Stimulated activated naive CD8-positive, alpha-beta T cell treated with anti-CD3 and anti-CD28 coated beads, Interleukin-15, amount 100 ng/mL, for 72 hours (primary cell): ENCODE measurements at regions not wholly inside any gene's neighbourhood (a gene's known extent, or its start where the extent isn't known, plus 50 kb on each side); places are given as distances from the start of the nearest gene placed in this dataset.
"Not testable (repeated sequence)": the region's sequence is repeated elsewhere in the genome, so short reads cannot be mapped to it uniquely, and the experiment has no call there.

Experiments used
- ATAC-seq: fragments of 150-1000 bp; cut with Tn5 transposase; 2 replicates; pipeline ENCODE4 v1.10.0; 2021; ENCODE audit warnings: mild to moderate bottlenecking, moderate library complexity
- DNase-seq, 2 donors: peaks; one replicate each; pipeline ENCODE4 v3.0.0; 2021 to 2022
- H3K27ac Mint-ChIP-seq, 2 donors: one replicate each; pipeline ENCODE4 v1.8.0; 2022; ENCODE audit warnings: mild to moderate bottlenecking in 2 of 2, mixed read lengths in 2 of 2, moderate library complexity in 2 of 2
- H3K27me3 Mint-ChIP-seq: one replicate; pipeline ENCODE4 v1.8.0; 2022; ENCODE audit warnings: mixed read lengths
- H3K4me1 Mint-ChIP-seq: one replicate; pipeline ENCODE4 v1.8.0; 2022; ENCODE audit warnings: mild to moderate bottlenecking, mixed read lengths
- H3K4me3 Mint-ChIP-seq, 2 donors: one replicate each; pipeline ENCODE4 v1.8.0; 2022; ENCODE audit warnings: mild to moderate bottlenecking in 2 of 2, mixed read lengths in 2 of 2, moderate library complexity in 1 of 2
- H3K9me3 Mint-ChIP-seq, 2 donors: one replicate each; pipeline ENCODE4 v1.8.0; 2022; ENCODE audit warnings: mixed read lengths in 2 of 2

DNA sequence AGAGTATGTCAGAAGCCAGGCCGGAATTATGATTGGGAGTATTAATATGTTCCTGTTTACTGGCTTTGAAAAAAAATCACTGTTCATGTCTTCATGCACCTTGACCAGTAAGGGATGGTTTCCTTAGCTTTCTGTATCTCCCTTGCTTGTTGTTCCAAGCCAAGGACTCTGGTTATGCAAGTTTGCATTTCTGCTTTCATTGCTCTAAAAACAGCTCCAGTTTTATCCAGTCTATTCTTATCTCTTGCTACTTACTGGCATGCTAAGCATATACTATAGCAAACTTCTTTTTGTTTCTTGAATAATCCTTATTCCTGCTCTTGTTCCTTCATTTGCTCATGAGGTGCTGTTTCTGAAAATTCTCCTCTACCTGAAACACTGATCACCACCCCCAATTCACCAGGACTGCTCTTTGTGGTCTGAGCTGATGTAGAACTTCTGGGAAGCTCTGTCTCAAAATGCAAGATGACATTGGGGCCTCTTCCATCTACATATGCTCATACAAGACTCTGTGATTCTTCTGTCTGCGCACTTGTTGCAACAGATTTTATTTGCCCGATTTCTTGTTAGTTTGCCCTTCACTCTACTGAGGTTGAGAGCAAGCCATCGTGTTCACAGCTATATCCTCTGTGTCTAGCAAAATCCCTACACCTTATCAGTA is 173.0 kb downstream of the EBLN2 start:
- no peak for ATAC-seq
- Mint-ChIP-seq H3K27me3 (no peaks in the 10 kb centered on the region), H3K9me3 (no peaks in the 10 kb centered on the region), H3K4me3 (no peak overlapping the region), H3K27ac (no peak overlapping the region), H3K4me1 (no peaks in the 10 kb centered on the region)
- no peak for DNase-seq

- H3K4me3 Mint-ChIP-seq, result no peak overlapping the region
- H3K9me3 Mint-ChIP-seq, result no peaks in the 10 kb centered on the region
- H3K27ac Mint-ChIP-seq, result no peak overlapping the region
- no peaks in the 10 kb centered on the region for H3K27me3 Mint-ChIP-seq
- no peak for ATAC-seq
- no peak for DNase-seq
- no peaks in the 10 kb centered on the region for H3K4me1 Mint-ChIP-seq
Measured at GRCh38 chr3:73235768-73236167, 174.3 kb downstream of the EBLN2 start.

DNA sequence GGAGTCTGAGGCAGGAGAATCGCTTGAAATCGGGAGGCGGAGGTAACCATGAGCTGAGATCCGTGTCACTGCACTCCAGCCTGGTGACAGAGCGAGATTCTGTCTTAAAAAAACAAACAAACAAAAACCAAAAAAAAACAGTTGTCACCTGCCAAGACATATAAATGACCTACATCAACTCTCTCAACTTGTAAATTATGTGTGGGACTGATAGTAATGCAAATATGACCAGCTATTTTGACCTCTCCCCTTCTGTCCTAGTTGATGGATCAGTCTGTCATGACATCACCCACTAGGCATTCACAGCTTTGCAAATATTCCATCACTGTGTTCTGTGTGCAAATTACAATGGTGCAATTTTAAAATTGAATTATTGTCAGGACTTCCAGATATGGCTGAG is 175.4 kb downstream of the EBLN2 start:
- no peaks in the 10 kb centered on the region for H3K4me1 Mint-ChIP-seq
- DNase-seq, result no peak

GRCh38 chr3:73243740-73244139 is 182.3 kb downstream of the EBLN2 start:
- no peaks in the 10 kb centered on the region for H3K4me1 Mint-ChIP-seq
- no peak overlapping the region for H3K27ac Mint-ChIP-seq
- ATAC-seq, result no peak
- DNase-seq, result no peak
- H3K4me3 Mint-ChIP-seq, result no peak overlapping the region
- no peaks in the 10 kb centered on the region for H3K27me3 Mint-ChIP-seq
- H3K9me3 Mint-ChIP-seq, result peaks cover 5% of the 10 kb centered on the region in 2 donors

More for the DNA sequence above, 175.4 kb downstream of the EBLN2 start:
- H3K27ac Mint-ChIP-seq, result no peak overlapping the region
- H3K27me3 Mint-ChIP-seq, result no peaks in the 10 kb centered on the region
- H3K4me3 Mint-ChIP-seq, result no peak overlapping the region
- ATAC-seq, result no peak
- no peaks in the 10 kb centered on the region for H3K9me3 Mint-ChIP-seq

GRCh38 chr3:73245459-73245858 is 184.0 kb downstream of the EBLN2 start:
- DNase-seq, result no peak
- Mint-ChIP-seq H3K27ac (no peak overlapping the region), H3K9me3 (peaks cover 5% of the 10 kb centered on the region in 2 donors), H3K4me1 (no peaks in the 10 kb centered on the region), H3K27me3 (no peaks in the 10 kb centered on the region), H3K4me3 (no peak overlapping the region)
- no peak for ATAC-seq

- H3K4me1 Mint-ChIP-seq, result no peaks in the 10 kb centered on the region
- peaks cover 8% of the 10 kb centered on the region for H3K27me3 Mint-ChIP-seq
- DNase-seq (no peak), ATAC-seq (no peak)
- peaks cover 5% of the 10 kb centered on the region in 2 donors for H3K9me3 Mint-ChIP-seq
- H3K27ac Mint-ChIP-seq, result no peak overlapping the region
- H3K4me3 Mint-ChIP-seq, result no peak overlapping the region
Measured at GRCh38 chr3:73249047-73249446, 187.6 kb downstream of the EBLN2 start.

DNA sequence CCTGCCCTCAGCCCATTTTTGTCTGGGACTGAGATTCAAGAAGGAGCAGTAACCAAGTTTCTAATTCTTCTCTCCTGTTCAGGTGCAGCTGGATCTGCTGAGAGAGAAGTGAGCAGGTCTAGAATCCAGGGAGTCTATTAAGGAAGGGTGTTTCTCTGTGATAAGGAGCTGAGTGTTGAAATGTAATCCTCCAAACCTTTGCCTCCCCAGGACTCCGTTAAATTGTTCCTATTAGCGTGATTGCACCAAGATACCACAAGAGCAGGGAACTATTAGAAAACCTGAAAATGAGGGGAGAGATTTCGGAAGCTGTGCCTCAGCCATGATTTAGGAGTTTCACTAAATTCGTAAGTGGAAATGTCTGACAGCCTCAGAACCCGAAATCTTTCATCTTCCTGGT is 192.6 kb downstream of the EBLN2 start:
- ATAC-seq (no peak), DNase-seq (no peak)
- no peak overlapping the region for H3K4me3 Mint-ChIP-seq
- no peaks in the 10 kb centered on the region for H3K4me1 Mint-ChIP-seq
- peaks cover 32% of the 10 kb centered on the region for H3K27me3 Mint-ChIP-seq
- H3K9me3 Mint-ChIP-seq, result no peaks in the 10 kb centered on the region
- H3K27ac Mint-ChIP-seq, result no peak overlapping the region

DNA sequence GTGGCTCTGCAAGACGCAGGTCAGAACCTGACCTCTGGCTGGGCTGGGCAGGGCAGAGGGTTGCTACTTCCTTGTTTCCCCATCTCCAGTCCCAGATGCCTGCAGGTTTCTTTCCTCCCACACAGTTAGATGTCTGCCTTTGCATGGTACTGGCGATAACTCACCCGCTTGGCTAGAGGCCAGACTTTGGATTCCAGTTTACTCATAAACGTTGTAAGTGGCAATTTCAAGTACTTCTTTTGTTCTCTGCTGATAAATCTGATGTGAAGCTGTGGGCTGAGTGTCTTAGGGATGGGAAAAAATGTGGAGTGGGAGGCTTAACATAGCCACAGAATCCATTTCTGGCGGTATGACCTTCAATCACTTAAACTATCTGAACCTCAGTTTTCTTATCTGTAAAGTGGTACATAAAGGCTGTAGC is 194.2 kb downstream of the EBLN2 start:
- peaks cover 35% of the 10 kb centered on the region for H3K27me3 Mint-ChIP-seq
- no peak overlapping the region for H3K4me3 Mint-ChIP-seq
- ATAC-seq, result no peak
- no peak for DNase-seq
- H3K9me3 Mint-ChIP-seq, result no peaks in the 10 kb centered on the region
- no peak overlapping the region for H3K27ac Mint-ChIP-seq
- H3K4me1 Mint-ChIP-seq, result no peaks in the 10 kb centered on the region

DNA sequence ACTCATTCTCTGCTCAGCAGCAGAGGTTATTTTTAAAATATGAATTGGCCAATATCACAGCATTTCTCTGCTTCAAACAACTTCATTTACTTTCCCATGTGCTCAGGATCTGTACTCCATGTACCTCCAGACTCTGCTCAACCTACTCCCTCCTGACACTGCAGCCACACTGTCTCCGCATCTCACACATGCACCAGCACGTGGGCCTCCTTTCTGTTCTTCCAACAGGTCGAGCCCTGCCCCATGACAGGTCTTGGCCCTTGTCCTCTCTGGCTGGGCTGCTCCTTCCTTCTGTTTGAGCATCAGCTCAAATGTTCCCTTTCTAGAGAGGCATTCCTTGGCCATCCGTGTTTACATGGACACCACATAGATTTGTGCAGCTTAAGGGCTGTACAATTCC is 195.7 kb downstream of the EBLN2 start:
- no peaks in the 10 kb centered on the region for H3K4me1 Mint-ChIP-seq
- peaks cover 41% of the 10 kb centered on the region for H3K27me3 Mint-ChIP-seq
- no peaks in the 10 kb centered on the region for H3K9me3 Mint-ChIP-seq
- H3K27ac Mint-ChIP-seq, result peak overlapping the region in 1 of 2 donors; percentile 16
- DNase-seq (no peak), ATAC-seq (no peak)
- H3K4me3 Mint-ChIP-seq, result no peak overlapping the region

- H3K4me1 Mint-ChIP-seq, result no peaks in the 10 kb centered on the region
- no peaks in the 10 kb centered on the region for H3K9me3 Mint-ChIP-seq
- H3K27ac Mint-ChIP-seq, result no peak overlapping the region
- DNase-seq, result no peak
- peaks cover 41% of the 10 kb centered on the region for H3K27me3 Mint-ChIP-seq
- ATAC-seq, result no peak
- no peak overlapping the region for H3K4me3 Mint-ChIP-seq
Measured at GRCh38 chr3:73258057-73258456, 196.6 kb downstream of the EBLN2 start.

DNA sequence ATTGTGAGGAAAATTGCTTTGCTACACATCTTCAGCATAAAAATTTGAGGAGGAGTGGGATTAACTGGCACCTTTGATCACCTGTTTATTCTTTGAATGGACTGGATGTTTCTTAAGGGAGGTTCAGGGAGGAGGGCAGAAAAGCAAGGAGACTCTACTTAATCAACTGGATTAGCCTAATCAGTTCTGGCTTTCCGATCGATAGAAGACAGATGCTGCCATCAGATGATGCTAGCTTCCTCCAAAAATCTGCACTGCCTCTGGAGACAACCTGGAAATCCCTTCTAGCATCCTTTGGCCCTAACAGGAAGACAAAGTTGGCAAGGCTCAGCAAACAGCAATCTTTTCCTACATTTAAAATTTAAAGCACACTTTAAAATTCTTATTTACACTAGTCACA is 197.8 kb downstream of the EBLN2 start:
- no peaks in the 10 kb centered on the region for H3K9me3 Mint-ChIP-seq
- no peak overlapping the region for H3K4me3 Mint-ChIP-seq
- no peaks in the 10 kb centered on the region for H3K4me1 Mint-ChIP-seq
- no peak overlapping the region for H3K27ac Mint-ChIP-seq
- ATAC-seq, result no peak
- DNase-seq, result no peak
- peaks cover 31% of the 10 kb centered on the region for H3K27me3 Mint-ChIP-seq

DNA sequence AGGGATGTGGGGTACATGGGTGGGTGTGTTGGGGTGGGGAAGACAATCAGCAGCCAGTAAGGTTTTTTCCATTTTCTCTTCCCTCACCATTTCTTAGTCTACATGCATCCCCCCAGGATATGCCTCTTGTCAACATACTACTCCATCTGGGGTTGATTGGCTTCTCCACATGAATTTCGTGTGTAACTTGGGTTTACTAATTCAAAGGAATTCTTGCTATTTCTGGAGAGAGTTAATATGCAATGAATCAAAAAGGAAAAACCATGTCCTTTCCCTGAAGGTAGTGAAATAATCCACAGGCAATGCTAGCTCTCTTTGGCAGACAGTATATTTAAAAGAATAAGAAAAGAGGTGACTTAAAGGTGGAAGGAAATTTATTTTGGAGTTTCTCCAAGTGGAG is 198.4 kb downstream of the EBLN2 start:
- Mint-ChIP-seq H3K4me3 (no peak overlapping the region), H3K9me3 (peaks cover 0 to 1% of the 10 kb centered on the region in 2 donors), H3K27me3 (peaks cover 30% of the 10 kb centered on the region), H3K27ac (no peak overlapping the region), H3K4me1 (no peaks in the 10 kb centered on the region)
- DNase-seq (no peak), ATAC-seq (no peak)

DNA sequence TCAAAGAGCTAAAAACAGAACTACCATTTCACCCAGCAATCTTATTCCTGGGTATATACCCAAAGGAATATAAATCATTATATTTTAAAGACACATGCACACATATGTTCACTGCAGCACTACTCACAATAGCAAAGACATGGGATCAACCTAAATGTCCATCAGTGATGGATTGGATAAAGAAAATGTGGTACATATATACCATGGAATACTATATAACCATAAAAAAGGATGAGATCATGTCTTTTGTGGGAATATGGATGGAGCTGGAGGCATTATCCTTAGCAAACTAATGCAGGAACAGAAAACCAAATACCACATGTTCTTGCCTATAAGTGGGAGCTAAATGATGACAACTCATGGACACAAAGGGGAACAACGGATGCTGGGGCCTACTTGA is 205.1 kb downstream of the EBLN2 start:
- H3K9me3 Mint-ChIP-seq, H3K4me1 Mint-ChIP-seq, ATAC-seq: not testable (repeated sequence)

DNA sequence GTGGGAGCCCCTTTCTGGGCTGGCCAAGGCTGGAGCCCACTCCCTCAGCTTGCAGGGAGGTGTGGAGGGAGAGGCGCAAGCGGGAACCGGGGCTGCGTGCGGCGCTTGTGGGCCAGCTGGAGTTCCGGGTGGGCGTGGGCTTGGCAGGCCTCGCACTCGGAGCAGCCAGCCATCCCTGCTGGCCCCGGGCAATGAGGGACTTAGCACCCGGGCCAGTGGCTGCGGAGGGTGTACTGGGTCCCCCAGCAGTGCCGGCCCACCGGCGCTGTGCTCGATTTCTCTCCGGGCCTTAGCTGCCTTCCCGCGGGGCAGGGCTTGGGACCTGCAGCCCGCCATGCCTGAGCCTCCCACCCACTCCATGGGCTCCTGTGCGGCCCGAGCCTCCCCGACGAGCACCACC is 207.7 kb downstream of the EBLN2 start:
- not testable (repeated sequence) for H3K27me3 Mint-ChIP-seq, H3K9me3 Mint-ChIP-seq, H3K4me1 Mint-ChIP-seq, DNase-seq, H3K4me3 Mint-ChIP-seq, ATAC-seq
- H3K27ac Mint-ChIP-seq, result peak overlapping the region in 1 of 2 donors; percentile 12

More for the DNA sequence above, 205.1 kb downstream of the EBLN2 start:
- H3K27ac Mint-ChIP-seq, H3K27me3 Mint-ChIP-seq, H3K4me3 Mint-ChIP-seq, DNase-seq: not testable (repeated sequence)

GRCh38 chr3:73270839-73271483 is 209.5 kb downstream of the EBLN2 start:
- H3K27me3 Mint-ChIP-seq, result no peaks in the 10 kb centered on the region
- no peak overlapping the region for H3K27ac Mint-ChIP-seq
- ATAC-seq (no peak), DNase-seq (no peak)
- H3K4me3 Mint-ChIP-seq, result no peak overlapping the region
- no peaks in the 10 kb centered on the region for H3K9me3 Mint-ChIP-seq
- no peaks in the 10 kb centered on the region for H3K4me1 Mint-ChIP-seq

- Mint-ChIP-seq H3K4me1 (no peaks in the 10 kb centered on the region), H3K27me3 (no peaks in the 10 kb centered on the region), H3K9me3 (no peaks in the 10 kb centered on the region), H3K4me3 (no peak overlapping the region), H3K27ac (no peak overlapping the region)
- ATAC-seq (no peak), DNase-seq (no peak)
Measured at GRCh38 chr3:73273341-73273740, 211.9 kb downstream of the EBLN2 start.

DNA sequence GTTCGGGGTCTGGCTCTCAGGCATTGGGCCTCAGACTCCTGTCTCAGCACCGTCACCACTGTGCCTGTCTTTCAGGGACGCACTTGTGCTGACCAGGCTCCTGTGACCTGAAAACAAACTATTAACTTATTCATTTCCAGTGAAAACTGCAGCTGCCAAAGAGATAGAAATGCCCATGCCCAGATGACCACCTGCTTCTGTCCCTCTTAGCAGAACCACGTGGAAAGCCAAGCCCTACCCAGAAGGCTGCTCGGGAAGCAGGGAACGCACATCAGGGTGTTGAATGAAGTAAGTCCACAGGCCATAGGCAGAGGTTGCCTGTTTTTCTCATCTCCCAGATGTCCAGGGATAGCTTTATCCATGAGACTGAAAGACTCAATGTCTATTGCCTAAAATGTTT is 219.3 kb downstream of the EBLN2 start:
- DNase-seq (no peak), ATAC-seq (no peak)
- H3K27me3 Mint-ChIP-seq, result peaks cover 15% of the 10 kb centered on the region
- no peak overlapping the region for H3K4me3 Mint-ChIP-seq
- H3K4me1 Mint-ChIP-seq, result no peaks in the 10 kb centered on the region
- H3K9me3 Mint-ChIP-seq, result no peaks in the 10 kb centered on the region
- no peak overlapping the region for H3K27ac Mint-ChIP-seq
